Stimulated activated CD8-positive, alpha-beta memory T cell treated with anti-CD3 and anti-CD28 coated beads, Interleukin-7, amount 100 ng/mL, for 48 hours (primary cell): ENCODE measurements at regions not wholly inside any gene's neighbourhood (a gene's known extent, or its start where the extent isn't known, plus 50 kb on each side); places are given as distances from the start of the nearest gene placed in this dataset.
"Not testable (repeated sequence)": the region's sequence is repeated elsewhere in the genome, so short reads cannot be mapped to it uniquely, and the experiment has no call there.

Experiments
- DNase-seq, 2 donors: peaks; one replicate each; pipeline ENCODE4 v3.0.0-alpha.2; 2020; ENCODE audit warnings: low read depth in 1 of 2; ENCODE audit errors: extremely low read depth in 1 of 2

DNA sequence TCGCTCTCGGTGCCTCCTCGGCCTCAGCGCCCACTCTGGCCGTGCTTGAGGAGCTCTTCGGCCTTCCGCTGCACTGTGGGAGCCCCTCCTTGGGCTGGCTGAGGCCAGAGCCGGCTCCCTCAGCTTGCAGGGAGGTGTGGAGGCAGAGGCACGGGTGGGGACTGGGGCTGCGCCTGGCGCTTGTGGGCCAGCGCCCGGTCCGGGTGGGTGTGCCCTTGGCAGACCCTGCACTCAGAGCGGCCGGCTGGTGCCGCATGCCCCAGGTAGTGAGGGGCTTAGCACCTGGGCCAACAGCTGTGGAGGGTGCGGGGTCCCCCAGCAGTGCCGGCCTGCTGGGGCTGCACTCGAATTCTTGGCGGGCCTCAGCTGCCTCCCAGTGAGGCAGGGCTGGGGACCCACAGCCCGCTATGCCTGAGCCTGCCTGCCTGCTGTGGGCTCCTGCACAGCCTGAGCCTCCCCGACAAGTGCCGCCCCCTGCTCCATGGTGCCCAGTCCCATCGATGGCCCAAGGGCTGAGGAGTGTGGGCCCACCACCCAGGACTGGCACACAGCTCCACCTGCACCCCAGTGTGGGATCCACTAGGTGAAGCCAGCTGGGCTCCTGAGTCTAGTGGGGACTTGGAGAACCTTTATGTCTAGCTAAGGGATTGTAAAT, 2085.2 kb upstream of the ACO1 start:
- no peak for DNase-seq

DNA sequence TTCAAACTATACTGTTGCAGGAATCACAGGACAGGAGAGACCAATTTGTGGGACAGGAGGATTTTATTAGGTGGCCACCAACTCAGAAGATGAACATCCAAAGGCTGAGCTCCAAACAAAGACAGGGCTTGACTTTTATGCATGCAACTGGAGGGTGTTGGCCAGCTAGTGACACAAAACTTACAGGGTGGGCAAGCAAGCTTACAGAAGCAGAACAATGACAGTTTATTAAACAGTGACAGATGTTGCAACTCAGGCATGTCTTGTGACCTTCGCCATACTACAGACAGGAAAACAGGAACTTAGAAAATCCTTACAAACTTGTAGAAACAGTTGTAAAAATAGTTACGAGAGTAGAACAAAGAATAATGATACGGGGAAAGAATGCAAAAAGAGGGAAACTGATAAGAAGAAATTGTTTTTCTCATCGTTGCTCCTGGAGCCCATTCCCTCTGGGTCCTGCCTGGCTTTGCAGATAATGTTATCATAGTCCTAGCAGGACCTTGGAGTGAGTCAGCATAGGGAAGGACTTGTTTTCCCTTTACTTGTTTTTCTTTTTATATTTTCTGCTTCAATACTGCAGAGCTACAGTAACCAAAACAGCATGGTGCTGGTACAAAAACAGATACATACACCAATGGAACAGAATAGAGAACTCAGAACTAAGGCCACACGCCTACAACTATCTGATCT, 2083.0 kb upstream of the ACO1 start:
- DNase-seq, result no peak

- no peak for DNase-seq
Observed at GRCh38 chr9:30310711-30311110, 2073.7 kb upstream of the ACO1 start.

DNA sequence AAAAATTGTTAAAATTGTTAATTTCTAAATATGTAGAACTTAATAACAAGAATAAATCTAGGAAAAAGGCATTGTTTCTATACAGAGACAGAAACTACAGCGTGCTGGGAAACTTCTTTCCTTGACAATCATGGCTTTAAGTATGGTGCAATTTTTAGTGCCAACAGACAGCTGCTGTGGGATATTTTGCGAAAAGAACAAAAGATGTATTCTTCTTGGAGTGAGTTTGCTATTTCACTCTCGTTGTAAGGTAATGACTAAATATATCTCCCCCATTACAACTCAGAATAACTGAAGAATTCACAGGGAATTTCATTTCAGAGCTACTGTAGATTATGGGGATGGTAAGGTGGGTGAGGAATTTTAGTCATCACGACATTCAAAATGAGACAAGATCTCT, 2055.0 kb upstream of the ACO1 start:
- DNase-seq, result no peak

- DNase-seq, result no peak
Observed at GRCh38 chr9:30348904-30349303, 2035.5 kb upstream of the ACO1 start.

GRCh38 chr9:30349526-30350513, 2034.6 kb upstream of the ACO1 start:
- DNase-seq, result no peak

GRCh38 chr9:30356221-30356620, 2028.2 kb upstream of the ACO1 start:
- DNase-seq, result no peak

DNA sequence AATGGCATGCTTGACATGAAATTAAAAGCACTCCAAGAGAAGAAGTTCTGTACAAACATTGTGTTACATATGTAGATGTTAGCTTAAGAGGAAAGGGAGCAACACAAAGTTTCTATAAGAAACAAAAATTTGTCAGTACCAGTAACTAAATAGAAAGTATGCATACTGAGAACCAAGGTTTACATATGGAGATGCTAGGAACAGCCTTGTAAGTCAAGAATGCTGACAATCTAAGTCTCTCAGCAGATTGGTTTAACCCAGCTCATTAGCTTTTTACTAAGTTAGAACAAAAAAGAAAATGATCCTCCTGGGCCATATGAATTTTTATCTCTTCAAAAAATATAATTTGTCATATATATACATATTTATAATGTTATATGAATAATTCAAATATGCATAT, 2022.1 kb upstream of the ACO1 start:
- DNase-seq, result no peak

DNA sequence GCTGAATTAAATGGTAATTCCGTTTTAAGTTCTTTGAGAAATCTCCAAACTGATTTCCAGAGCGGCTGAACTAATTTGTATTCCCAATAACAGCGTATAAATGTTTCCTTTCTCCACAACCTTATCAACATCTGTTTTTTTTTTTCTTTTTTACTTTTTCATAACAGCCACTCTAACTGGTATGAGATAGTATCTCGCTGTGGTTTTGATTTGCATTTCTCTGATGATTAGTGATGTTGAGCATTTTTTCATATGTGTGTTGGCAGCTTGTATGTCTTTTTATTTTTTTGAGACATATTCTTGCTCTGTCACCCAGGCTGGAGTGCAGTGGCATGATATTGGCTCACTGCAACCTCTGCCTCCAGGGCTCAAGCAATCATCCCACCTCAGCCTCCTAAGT, 2018.3 kb upstream of the ACO1 start:
- not testable (repeated sequence) for DNase-seq

- no peak for DNase-seq
Observed at GRCh38 chr9:30382271-30382670, 2002.2 kb upstream of the ACO1 start.

DNA sequence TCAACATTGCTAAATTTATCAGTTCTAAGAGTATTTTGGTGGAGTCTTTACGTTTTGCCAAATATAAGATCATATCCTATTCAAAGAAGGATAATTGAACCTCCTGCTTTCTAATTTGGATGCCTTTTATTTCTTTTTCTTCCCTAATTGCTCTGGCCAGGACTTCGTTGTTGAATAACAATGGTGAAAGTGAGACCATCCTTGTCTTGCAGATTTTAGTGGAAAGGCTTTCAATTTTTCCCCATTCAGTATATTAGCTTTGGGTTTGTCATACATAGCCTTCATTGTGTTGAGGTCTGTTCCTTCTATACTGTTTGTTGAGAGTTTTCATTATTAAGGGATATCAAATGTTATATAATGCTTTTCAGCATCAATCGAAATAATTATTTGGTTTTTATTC, 1974.2 kb upstream of the ACO1 start:
- DNase-seq, result no peak

DNA sequence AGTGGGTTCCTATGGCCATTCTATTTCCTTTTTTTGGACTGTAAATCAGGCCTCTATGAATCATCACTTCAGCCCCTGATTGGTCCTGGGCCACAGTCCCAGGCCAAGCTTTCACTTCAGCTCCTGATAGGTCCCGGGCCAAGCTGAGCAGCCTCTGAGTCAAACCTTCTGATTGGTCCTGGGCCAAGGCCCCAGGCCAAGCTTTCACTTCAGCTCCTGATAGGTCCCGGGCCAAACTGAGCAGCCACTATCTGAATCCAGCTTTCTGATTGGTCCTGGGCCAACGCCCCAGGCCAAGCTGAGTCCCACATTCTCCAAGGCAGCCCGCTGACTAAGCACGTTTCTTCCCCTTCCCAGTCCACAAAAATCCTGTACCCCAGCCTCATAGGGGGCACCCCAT, 1972.9 kb upstream of the ACO1 start:
- no peak for DNase-seq

- no peak for DNase-seq
Observed at GRCh38 chr9:30459156-30459555, 1925.3 kb upstream of the ACO1 start.

- DNase-seq, result no peak
Observed at GRCh38 chr9:30476826-30477225, 1907.6 kb upstream of the ACO1 start.

DNA sequence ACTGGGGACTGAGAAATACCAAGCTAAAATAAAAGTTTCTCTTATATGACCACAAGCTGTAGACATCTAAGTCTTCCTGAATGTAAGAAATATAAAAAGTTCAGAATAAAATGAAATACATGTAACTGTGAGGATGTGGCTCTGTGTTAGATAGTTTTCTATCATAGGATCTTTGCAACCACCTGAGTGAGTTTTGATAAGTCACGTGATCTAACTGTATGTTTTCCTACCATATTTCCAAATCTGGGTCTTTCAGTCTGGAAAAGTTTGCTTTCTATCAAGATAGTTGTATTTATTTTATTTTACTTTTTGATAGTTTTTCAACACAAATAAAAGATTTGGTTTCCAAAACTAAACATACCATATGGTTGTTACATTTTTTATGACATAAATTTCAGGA, 1905.8 kb upstream of the ACO1 start:
- DNase-seq, result no peak

GRCh38 chr9:30482499-30482898, 1901.9 kb upstream of the ACO1 start:
- DNase-seq, result no peak

DNA sequence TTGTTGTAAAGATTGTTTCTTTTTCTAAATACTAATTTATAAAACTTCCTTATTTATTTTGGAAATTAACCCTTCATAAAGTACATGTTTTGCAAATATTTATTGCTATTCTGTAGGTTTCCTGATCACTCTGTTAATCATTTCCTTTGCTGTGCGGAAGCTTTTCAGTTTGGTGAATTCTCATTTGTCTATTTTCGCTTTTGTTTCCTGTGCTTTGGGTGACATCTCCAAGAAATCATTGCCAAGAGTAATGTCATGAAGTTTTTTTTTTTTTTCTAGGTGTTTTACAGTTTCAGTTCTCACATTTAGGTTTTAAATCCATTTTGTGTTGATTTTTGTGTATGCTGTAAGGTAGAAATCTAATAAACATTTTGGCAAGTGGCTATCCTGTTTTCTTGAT, 1899.8 kb upstream of the ACO1 start:
- no peak for DNase-seq

GRCh38 chr9:30504502-30504905, 1879.9 kb upstream of the ACO1 start:
- DNase-seq, result no peak

DNA sequence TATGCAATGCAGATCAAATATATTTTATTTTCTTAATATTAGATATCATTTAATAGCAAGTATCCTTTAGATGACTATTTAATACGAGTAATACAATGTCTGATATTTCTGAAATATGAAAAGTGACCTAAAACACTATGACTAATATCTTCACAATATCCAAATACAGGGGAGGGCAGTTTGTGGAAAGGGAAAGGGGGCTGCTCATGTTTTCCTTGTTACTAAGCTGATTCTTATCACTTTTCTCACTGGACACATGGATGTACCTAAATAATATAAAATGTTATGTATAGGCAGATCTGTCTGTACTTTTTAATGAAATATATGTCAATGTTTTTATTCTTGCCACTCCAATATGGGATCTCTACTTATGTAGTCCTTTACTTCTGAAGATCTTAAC, 1879.1 kb upstream of the ACO1 start:
- DNase-seq, result no peak

- no peak for DNase-seq
Observed at GRCh38 chr9:30506749-30507148, 1877.7 kb upstream of the ACO1 start.

DNA sequence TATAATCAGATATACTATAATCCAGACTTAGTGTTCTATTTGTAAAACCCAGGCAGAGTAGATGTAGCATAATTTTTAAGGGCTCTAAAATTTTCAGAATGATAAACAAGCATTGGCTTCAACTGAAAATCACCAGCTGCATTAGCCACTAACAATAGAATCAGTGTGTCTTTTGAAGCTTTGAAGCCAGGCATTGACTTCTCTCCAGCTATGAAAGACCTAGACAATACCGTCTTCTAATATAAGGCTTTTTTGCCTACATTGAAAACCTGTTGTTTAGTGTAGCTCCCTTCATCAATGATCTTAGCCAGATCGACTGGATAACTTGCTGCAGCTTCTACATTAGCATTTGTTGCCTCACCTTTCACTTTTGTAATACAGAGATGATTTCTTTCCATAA, 1877.3 kb upstream of the ACO1 start:
- no peak for DNase-seq

DNA sequence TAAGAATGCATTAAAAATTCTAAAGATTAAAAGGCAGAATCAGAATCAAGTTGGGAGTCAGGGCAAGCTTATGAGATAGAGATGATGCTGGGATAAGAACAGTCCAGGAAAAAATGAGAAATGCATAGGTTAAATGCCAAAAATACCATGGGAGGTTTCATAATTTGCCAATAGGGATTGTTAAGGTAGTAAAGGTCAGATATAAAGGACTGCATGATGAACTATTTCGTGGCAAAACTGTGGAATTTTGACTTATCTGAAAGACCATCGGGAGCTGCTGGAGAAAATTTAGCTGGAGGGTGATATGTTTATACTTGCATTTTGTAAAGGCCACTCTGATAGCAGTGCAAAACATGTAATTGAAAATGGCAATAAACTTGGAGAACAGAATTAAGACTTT, 1872.8 kb upstream of the ACO1 start:
- no peak for DNase-seq
